ENCODE measurements at regions not wholly inside any gene's neighbourhood (a gene's known extent, or its start where the extent isn't known, plus 50 kb on each side); places are given as distances from the start of the nearest gene placed in this dataset.

DNA sequence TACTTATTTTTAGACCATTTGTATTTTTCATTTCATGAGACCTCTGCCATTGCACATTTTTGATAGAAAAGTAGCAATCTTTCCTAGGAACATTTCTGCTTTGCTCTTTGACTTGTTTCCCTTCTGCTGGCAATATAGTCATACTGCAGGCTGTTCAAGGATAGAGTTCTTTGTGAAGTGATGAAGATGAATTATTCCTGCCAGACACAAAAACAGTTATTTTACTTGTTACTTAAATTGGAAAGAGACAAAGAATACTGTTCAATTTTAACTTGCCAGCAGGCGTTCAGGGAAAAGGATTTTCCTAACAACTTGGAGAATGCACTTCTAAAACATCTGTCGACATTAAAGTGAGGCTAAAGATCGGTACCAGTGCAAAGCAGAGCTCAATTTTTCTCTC, 251.7 kb upstream of the ACTBL2 start:
- TF ChIP-seq, protein P1, sequence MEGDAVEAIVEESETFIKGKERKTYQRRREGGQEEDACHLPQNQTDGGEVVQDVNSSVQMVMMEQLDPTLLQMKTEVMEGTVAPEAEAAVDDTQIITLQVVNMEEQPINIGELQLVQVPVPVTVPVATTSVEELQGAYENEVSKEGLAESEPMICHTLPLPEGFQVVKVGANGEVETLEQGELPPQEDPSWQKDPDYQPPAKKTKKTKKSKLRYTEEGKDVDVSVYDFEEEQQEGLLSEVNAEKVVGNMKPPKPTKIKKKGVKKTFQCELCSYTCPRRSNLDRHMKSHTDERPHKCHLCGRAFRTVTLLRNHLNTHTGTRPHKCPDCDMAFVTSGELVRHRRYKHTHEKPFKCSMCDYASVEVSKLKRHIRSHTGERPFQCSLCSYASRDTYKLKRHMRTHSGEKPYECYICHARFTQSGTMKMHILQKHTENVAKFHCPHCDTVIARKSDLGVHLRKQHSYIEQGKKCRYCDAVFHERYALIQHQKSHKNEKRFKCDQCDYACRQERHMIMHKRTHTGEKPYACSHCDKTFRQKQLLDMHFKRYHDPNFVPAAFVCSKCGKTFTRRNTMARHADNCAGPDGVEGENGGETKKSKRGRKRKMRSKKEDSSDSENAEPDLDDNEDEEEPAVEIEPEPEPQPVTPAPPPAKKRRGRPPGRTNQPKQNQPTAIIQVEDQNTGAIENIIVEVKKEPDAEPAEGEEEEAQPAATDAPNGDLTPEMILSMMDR (IDR thresholded peaks at IDR 0.05) = no peak
- no peak for TF ChIP-seq POLR2A (IDR thresholded peaks at IDR 0.05)
